AG04450 (cell line): ENCODE measurements at regions not wholly inside any gene's neighbourhood (a gene's known extent, or its start where the extent isn't known, plus 50 kb on each side); places are given as distances from the start of the nearest gene placed in this dataset.

Experiments
- CTCF ChIA-PET: fragments of 300-600, 350-600 bp; formaldehyde crosslinking; extraction: SDS; loops from one replicate; lab custom pipeline; 2022; ENCODE audit warnings: antibody characterized with exemption, inconsistent platforms; lab: Charles Lee
- POLR2A ChIA-PET: fragments of 350-600 bp; formaldehyde crosslinking; extraction: SDS; loops from one replicate; lab custom pipeline; 2021; ENCODE audit warnings: antibody characterized with exemption, inconsistent platforms; lab: Yijun Ruan, JAX
- DNase-seq: peaks from one replicate; pipeline ENCODE4 v3.0.0-alpha.2; 2011; ENCODE audit warnings: low read depth, low spot score
- H3K27ac ChIP-seq: one replicate; pipeline ENCODE4 v1.5.1; 2012; ENCODE audit warnings: low read depth, low read length, control low read depth
- H3K27me3 ChIP-seq: one replicate; pipeline ENCODE4 v1.6.0; 2012; ENCODE audit warnings: low read length; ENCODE audit not compliant: control insufficient read depth, insufficient read depth
- H3K4me3 ChIP-seq: 2 replicates; pipeline ENCODE4 v1.5.1; 2011; ENCODE audit warnings: mild to moderate bottlenecking, low read depth, low read length, control low read depth
- H3K9me3 ChIP-seq: 2 replicates; pipeline ENCODE4 v1.5.1; 2012; ENCODE audit warnings: low read length; ENCODE audit not compliant: control insufficient read depth, insufficient read depth
- CTCF ChIP-seq: IDR thresholded peaks from 2 replicates; pipeline ENCODE4 v1.5.1; 2011; ENCODE audit warnings: low read depth, low read length, control low read depth, inconsistent platforms

- Histone ChIP-seq H3K9me3 (no peaks in the 10 kb centered on the region), H3K27ac (no peak overlapping the region), H3K4me3 (no peak overlapping the region), H3K27me3 (no peaks in the 10 kb centered on the region)
- no peak for TF ChIP-seq CTCF
- no peak for DNase-seq
- POLR2A ChIA-PET, result no interaction called here
- CTCF ChIA-PET, result interaction anchor here (0.7 to 5.4 kb wide), 4 partner anchors 11 to 57 kb away, joined by 3 to 31 read pairs (median 4); no protein-coding TSS in a partner anchor
Measured at GRCh38 chr1:101509370-101509769, 272.6 kb downstream of the S1PR1 start.

- DNase-seq, result no peak
- ChIA-PET CTCF (interaction anchor here (1.3 to 5.4 kb wide), 2 partner anchors 9 to 11 kb away, joined by 3 to 31 read pairs; no protein-coding TSS in a partner anchor), POLR2A (no interaction called here)
Measured at GRCh38 chr1:101511202-101511891, 274.5 kb downstream of the S1PR1 start.

GRCh38 chr1:101520302-101520701, 283.5 kb downstream of the S1PR1 start:
- POLR2A ChIA-PET, result no interaction called here
- Histone ChIP-seq H3K27ac (no peak overlapping the region), H3K4me3 (no peak overlapping the region), H3K27me3 (no peaks in the 10 kb centered on the region), H3K9me3 (no peaks in the 10 kb centered on the region)
- no peak for DNase-seq
- peak; percentile 77 for TF ChIP-seq CTCF
- CTCF ChIA-PET, result interaction anchor here (0.7 to 3.6 kb wide), 24 partner anchors 10 to 1994 kb away, joined by 3 to 31 read pairs (median 4); no protein-coding TSS in a partner anchor

More at GRCh38 chr1:101511202-101511891, 274.5 kb downstream of the S1PR1 start:
- Histone ChIP-seq H3K9me3 (no peaks in the 10 kb centered on the region), H3K27ac (no peak overlapping the region), H3K4me3 (no peak overlapping the region), H3K27me3 (no peaks in the 10 kb centered on the region)
- no peak for TF ChIP-seq CTCF

- no peak for TF ChIP-seq CTCF
- POLR2A ChIA-PET, result no interaction called here
- no peaks in the 10 kb centered on the region for H3K27me3 ChIP-seq
- H3K27ac ChIP-seq, result no peak overlapping the region
- DNase-seq, result no peak
- no peaks in the 10 kb centered on the region for H3K9me3 ChIP-seq
- CTCF ChIA-PET, result interaction anchor here (0.6 to 3.6 kb wide), 6 partner anchors 11 to 1207 kb away, joined by 3 to 31 read pairs (median 4); no protein-coding TSS in a partner anchor
- no peak overlapping the region for H3K4me3 ChIP-seq
Measured at GRCh38 chr1:101522486-101522885, 285.7 kb downstream of the S1PR1 start.

- no peaks in the 10 kb centered on the region for H3K9me3 ChIP-seq
- no peak overlapping the region for H3K4me3 ChIP-seq
- H3K27ac ChIP-seq, result no peak overlapping the region
- TF ChIP-seq CTCF, result no peak
- CTCF ChIA-PET, result no interaction called here
- POLR2A ChIA-PET, result no interaction called here
- DNase-seq, result no peak
- no peaks in the 10 kb centered on the region for H3K27me3 ChIP-seq
Measured at GRCh38 chr1:101526813-101527212, 290.0 kb downstream of the S1PR1 start.
